Activated CD8-positive, alpha-beta memory T cell treated with anti-CD3 and anti-CD28 coated beads for 4 hours (primary cell): ENCODE measurements at regions not wholly inside any gene's neighbourhood (a gene's known extent, or its start where the extent isn't known, plus 50 kb on each side); places are given as distances from the start of the nearest gene placed in this dataset.
"Not testable (repeated sequence)": the region's sequence is repeated elsewhere in the genome, so short reads cannot be mapped to it uniquely, and the experiment has no call there.

Experiments
- DNase-seq, 2 donors: peaks; one replicate each; pipeline ENCODE4 v3.0.0-alpha.2; 2020; ENCODE audit warnings: low read depth in 2 of 2

DNA sequence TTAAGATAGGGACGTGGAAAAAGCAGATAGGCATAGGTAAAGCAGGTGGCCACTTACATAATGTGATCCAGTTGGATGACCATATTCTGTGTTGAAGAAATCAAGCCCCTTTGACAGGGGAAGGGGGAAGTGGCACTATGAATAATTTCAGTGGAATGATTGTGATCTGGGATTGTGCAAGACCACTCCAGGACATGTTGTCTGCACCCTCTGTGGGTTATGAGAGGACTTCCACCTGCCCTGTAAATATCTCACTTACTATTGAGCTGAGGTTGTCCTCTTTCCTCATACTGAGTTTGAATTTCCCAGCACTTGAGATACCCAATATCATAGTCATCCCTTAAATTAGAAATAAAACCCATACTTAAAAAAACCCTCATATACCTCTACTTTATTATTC, 220.7 kb downstream of the IRS1 start:
- no peak for DNase-seq

DNA sequence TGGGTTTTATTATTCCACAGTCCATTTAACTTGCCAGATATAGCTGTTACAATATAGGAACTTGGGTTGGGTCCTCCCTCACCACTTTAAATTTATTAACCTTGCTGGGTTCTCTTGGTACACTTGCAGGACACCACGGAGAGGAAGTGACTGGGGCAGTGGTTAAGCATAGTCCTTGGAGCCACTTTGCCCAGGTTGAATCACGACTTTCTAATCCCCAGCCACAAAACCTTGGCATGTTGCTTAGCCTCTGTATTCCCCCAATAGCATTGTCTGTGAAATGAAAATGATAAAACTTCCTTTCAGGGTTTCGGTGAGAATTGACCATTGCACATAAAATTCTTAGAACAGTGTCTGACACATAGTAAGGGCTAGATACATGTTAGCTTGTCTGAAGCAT, 221.2 kb downstream of the IRS1 start:
- DNase-seq, result no peak

DNA sequence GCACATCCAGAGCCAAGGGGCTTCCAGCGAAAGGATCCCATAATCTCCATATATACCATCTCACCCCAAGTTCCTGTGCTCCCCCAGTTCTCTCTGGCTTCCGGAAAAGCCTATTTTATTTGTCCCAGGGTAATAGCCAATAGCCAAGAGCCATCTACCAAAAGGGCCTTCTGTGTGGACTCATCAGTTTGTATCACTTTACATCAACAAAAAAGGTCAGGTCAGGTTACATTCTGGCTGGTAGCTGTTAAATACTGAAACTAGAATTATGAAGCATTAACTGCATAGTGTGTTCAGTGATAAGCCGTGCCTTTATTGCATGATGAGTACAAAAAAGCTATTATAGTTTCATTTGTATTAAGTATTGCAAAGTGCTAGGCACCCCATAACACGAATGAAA, 223.7 kb downstream of the IRS1 start:
- DNase-seq, result no peak

DNA sequence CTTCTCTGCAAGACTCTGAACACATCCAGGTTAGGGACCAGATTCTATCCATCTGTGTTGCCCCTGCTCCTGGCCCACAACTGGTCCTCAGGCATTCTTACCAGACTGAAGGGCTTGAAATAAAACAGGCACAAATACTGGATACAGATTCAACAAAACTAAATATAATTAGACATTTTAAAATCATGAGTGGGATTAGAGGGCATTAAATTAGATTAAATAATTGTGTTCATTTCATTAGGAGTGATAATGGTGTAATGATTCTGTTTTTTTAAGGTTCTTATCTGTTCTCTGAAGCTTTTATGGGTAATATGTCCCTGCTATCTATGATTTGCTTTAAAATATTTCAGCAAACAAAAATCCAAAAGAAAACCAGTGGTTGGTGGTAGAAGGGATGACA, 226.5 kb downstream of the IRS1 start:
- DNase-seq, result no peak

DNA sequence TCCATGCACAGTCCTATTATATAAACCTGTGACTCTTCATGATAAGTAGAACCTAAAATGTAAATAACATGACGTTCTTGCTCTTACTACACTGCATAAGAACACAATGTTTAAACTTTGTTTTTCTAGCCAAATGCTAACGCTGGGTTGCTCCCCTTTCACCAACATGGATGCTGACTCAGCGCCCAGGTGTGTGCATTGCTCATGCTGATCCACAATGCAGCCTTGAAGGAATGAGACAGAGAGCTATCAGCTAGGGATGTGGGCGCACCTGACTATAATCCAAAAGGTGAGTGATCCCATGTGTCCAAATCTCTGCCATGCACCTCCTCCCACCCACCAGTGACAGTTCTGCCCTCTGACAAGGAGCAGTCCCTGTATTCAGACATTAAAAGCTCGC, 235.0 kb downstream of the IRS1 start:
- no peak for DNase-seq

DNA sequence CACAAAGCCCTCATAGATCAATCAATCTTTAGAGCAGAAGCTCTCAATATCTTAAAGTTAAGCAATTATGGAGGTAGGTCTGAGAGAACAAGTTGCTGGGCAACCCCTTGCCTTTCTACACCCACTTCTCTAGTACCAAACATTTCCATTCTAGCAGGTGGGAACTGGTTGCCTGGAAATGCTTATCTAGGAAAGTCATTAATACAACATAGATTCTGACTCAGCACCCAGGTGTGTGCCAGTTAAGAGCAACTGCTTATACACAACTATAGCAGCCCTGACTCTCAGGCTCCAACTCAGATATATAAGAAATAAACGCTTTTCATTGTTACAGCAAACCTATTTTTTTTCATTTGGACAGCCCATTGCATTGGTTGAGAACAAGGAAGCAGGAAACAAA, 237.7 kb downstream of the IRS1 start:
- no peak for DNase-seq

DNA sequence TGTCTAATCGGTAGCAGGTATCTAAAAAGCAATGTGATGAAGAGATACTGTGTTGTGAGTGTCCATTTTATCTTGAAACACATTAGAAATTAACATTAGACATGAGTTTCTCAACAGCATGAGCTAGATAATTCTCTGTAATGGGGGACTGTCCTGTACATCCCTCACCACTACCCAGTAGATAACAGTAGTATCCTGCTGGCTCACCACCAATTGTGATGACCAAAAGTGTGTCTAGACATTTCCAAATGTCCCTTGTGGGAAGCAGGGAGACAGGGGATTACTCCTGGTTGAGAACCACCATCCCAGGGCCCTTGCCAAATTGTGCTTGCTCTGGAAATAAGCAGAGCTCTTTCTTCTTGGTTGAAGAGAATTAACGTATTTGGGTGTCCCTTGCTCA, 239.3 kb downstream of the IRS1 start:
- DNase-seq, result no peak

DNA sequence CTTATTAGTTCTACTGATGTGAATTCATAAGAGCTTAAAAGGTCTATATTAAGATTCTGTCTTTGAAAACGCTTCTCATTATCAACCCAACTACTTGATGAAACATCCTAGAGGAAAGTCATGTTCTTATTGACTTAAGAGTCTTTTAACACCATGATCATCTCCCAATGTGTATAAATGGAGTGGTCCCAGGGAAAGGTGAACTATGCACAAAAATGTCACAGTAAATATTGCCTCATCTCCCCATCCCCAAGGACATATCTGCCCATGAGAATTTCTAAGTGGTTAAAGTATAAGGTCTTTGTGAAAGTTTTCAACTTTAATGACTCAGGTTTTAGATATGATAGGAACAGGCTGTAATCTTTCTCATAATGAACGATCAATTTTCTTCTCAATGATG, 240.1 kb downstream of the IRS1 start:
- no peak for DNase-seq

DNA sequence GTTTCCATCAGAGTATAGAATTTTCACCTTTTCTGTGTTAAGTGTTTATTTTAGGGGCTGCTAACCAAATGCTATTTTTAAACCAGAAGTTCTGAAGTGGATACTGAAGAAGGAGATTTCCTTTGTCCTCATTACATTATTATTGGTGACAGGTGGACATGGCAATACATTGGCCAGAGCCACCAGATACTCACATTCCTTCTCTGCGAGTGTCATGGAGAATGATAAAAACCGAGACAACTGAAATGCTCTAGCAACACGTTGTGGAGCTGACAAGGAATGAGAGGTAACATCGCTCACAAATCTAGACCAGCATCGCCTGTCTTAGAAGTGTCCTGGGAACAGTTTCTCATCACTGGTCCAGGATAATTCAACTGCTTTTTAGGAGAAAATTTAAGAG, 241.2 kb downstream of the IRS1 start:
- no peak for DNase-seq

DNA sequence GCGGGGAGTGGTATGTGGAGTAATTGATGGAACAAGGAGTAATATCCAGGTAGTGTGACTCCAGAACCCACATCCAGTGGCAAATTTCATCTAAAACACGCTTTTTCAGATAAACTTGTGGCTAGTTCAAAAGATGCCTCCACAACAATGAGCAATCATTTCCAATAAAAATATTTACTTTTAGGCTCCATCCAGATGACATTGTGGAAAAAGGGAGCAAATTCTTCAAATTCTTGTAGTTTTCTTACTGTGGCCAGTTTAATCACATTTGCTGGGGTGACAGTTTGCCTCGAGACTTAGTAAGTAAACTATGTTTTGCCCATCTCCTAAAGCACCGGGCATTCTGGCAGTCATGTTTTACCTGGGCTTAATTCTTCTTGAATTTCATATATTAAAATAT, 243.6 kb downstream of the IRS1 start:
- no peak for DNase-seq

DNA sequence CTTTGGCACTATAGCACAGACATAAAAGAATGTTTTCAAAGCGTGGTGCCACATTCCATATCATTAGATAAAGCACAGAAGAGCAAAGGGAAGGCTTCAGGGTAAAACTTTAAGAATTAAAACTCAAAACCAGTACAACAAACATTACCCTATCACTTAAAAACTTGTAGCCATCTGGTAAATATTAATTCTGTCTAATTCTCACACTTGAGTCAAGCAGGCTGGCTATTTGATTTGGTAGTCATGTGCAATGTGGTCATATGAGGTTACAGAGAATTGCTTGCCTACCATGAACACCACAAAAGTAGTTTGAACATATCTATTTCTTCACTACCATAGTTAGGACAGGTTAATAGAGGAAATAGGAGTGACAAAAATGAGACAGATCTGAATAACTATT, 244.9 kb downstream of the IRS1 start:
- DNase-seq, result no peak

DNA sequence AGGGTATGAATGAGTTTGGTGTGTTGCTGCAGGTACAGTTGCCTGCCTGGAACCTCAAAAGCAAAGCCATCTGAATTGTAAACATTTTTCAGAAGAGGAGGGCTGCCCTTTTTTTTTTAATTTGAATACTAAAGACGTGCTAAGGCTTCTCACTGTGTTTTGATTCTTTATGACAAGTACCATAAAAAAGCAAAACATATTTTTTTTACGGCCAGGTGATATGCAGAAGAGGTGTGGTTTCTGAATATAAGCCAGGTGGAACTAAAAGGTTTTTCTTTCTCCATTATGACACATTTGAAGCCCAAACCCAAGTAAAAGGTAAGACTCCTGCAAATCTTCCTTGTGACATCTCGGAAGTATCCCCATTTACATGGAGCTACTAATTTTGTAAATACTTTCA, 246.3 kb downstream of the IRS1 start:
- no peak for DNase-seq

DNA sequence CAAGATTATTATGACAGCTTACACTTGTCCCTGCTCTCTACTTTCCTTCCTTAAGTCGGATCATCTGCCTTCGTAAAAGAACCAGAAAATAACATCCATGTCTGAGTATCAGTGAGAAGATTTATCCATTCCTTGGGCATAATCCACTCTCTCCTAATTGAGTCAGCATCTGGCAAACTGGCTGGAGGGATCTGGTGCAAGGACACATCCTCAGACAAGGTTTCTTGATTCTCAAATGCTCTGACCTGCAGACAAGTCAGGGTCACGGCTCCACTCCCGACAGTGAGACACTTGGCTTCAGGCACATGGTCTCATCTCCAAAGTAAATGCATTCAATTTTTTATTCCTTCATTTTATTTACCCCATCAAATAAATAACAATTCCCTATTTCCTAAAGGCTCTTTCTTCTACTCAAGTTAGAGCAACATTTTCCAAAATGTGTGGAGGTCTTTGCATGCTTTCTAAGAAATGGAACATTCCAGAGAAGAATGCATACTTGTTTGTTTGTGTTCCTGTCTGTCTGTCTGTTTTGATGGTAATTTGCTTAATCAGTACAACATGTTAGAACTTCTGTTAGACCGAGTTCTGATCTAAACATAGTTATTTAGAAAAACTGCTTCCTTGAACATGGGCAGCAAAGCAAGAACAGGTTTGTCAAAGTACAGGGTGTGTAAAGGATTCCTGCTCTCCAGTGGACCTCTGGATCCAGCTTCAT, 246.9 kb downstream of the IRS1 start:
- DNase-seq, result no peak

DNA sequence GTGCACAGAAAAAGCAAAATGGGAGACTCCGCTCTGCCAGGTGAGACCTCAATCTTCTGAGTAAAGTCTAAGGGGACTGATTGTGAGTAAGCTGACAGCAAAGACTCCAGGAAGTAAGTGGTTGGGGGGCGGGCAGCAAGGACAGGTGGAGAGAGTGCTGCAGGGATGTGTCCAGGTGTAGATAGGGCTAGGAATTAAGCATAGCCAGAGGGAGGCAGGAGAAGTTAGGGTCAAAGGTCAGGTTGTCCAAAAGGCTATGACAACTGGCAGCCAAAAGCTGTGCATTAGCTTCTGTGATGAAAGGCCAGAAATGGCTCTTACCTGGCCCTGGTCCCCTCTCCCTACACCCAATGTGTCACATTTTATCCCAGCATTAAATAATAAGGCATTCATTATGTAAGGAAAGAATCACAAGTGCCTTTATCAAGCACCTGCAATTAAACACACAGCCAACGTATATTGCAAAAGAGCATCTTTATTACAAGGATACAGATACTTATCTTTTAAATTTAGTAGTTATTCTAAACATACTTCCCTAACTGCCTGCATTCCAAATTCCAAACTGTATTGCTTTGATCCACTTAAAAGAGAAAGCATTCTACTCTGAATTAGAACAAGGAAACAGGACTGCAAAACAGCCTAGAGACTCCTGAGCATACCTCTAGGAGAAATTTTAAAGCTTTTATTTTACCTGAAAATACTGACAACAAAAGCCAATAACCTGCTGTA, 247.9 kb downstream of the IRS1 start:
- no peak for DNase-seq

DNA sequence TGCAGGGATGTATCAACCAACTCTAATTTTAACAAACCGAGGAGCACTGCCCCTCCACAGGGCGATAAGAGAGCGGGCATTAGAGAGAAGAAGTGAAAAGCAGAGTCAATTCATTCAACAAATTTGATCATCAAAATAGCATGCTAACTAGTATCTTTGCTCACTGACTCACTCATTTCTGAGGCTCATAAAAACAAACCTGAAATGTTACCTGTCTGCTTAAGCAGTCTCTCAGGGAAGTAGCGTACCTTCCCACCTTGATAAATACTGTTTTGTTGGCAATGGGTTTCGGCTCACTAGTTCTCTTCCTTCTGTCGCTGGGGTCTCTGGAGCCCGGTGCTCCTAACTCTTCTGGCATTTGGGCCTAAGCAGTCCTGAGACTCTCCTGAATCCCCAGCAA, 248.8 kb downstream of the IRS1 start:
- no peak for DNase-seq

DNA sequence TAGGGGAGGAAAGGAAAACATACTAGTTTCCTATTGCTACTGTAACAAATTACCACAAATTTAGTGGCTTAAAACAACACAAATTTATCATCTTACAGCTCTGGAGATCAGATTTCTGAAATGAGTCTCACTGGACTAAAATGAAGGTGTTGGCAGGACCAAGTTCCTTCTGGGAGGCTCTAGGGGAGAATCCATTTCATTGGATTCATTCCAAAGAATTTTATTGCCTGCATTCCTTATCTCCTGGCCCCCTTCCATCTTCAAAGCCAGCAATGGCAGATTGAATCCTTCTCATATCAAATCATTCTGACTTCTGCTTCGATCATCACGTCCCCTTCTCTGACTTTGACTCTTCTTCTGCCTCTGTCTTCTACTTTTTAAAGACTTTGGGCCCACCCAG, 250.9 kb downstream of the IRS1 start:
- DNase-seq, result no peak

DNA sequence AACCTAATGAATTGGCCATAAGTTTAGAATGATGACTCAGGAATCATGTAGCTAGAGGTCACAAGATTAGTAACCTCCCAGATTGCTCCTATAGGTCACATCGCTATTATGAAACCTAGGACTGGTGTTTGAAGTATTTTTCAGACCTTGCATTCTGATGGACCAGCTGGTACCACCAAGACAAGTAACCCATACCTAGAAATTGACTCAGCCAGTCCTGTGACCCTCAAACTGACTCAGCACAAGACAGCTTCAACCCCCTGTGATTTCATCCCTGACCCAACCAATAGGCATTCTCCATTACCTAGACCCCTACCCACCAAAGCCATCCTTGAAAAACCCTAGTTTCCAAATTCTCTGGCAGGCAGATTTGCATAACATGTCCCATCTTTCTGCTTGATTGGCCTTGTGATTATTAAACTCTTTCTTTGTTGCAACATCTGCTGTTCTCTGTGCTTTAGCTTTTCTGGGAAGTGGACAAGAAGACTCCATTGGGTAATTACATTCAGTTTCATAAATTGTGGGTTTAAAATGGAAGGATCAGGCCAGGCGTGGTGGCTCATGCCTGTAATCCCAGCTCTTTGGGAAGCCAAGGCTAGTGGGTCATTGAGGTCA, 254.9 kb downstream of the IRS1 start:
- no peak for DNase-seq

DNA sequence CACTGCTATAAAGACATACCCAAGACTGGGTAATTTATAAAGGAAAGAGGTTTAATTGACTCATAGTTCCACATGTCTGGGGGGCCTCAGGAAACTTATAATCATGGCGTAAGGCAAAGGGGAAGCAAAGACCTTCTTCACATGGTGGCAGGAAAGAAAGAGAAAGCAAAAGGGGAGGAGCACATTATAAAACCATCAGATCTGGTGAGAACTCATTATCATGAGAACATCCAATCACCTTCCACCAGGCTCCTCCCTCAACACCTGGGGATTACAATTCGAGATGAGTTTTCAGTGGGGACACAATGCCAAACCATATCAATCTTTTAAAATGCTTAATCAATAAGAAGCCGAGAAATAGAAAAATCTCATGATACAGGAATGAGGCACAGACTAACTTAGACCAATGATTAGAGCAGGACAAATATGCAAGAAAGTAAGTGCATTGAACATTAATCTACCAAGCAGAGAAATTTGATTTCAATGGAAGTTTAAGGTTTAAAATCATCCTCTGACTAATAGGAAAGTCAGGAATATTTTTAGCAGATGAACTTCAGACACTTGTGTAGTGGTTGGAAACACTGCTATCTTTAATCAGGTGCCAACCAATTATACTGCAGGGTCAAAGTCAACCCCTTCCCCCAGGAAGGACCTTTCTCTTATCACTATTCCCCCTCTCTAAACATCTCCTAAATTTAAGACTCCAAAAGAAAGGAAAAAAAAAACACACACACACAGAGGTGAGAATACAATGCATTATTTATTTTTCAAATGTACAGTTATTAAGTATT, 259.2 kb downstream of the IRS1 start:
- DNase-seq, result no peak

DNA sequence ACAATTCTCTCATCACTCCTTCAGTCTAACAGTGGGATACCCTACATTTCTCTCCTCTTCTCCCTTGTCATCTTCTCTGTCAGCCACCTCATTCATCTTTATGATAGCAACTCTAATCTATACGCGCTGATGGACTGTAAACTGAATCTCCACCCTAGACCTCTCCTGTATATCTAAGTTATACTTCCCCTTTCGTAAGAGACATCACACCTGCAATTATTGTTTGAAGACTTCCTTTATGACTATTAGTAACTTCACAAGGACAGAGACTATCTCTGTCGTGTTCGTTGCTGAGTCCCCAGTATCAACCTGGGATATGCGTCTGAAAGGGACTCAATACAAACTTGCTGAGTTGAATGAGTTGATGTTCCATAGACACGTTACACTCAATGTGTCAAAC, 263.2 kb downstream of the IRS1 start:
- no peak for DNase-seq

DNA sequence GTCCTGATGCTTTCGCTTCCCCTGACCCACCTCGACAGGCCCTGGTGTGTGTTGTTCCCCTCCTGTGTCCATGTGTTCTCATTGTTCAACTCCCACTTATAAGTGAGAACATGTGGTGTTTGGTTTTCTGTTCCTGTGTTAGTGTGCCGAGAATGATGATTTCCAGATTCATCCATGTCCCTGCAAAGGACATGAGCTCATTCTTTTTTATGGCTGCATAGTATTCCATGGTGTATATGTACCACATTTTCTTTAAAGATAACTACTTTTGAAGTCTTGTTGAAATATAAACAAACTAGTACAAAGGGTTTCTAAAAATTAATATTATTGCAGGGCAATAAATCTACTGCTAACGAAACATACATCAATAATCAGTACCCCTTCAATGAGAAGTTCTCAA, 266.6 kb downstream of the IRS1 start:
- DNase-seq, result not testable (repeated sequence)

DNA sequence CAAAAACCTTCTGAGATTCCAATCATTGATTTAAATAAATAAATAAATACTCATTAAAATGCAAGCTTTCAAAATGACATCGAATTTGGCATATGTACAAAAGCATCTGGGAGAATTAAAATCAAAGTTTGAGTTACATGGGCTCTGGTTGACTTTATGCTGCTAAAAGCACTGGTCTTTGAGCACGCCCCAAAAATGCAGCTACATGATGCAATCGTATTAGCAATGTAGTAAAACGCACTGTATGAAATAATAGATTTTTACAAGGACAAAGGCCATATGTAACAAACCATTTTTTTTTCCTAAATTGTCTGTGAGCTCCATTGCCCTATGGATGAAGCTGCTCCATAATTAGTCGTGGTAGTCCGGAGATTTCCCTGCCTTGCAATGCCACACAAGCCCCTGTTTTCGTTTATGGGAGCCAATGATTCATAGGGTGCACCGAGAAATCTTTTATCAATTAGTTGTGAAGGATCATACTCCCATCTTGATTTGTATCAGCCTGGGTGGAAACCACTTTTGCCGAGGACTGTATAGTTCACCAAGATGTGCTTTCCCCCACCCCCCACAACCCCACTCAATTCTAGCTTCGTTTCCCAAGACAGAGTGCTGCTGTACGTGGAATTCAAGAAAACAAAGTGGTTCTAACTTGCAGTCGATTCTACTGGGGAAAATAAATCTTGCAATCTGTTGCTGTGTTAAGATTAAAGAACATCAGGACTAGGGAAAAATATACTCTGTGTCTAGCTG, 268.4 kb downstream of the IRS1 start:
- no peak for DNase-seq

DNA sequence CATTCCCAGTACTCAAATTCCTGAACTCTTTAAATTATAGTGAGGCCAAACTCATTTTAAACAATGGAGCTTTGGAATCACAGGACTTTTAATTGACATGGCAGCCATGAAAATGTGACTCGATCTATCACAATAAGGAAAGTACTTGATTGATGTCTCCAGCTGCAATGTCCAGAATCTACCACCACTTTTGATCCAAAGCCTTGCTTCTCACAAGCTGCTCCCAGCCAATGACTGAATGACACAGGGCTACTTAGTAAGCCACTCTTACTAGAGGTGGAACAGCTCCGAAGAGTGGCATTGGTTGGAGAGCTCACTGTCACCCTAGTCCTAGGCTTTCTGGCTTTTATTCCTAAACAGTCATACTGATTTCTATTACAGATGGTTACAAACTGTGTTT, 270.1 kb downstream of the IRS1 start:
- no peak for DNase-seq
